Activated T-cell treated with anti-CD3 and anti-CD28 coated beads, Interleukin-2, amount 50 U/mL, for 72 hours (primary cell): ENCODE measurements at regions not wholly inside any gene's neighbourhood (a gene's known extent, or its start where the extent isn't known, plus 50 kb on each side); places are given as distances from the start of the nearest gene placed in this dataset.

Experiments
- ATAC-seq, 2 donors: fragments of 150-1000 bp; cut with Tn5 transposase; replicated peaks in 1 of 2; 2 replicates each; pipeline ENCODE4 v1.10.0; 2021; ENCODE audit warnings: moderate library complexity in 2 of 2, mild to moderate bottlenecking in 1 of 2
- DNase-seq, 2 donors: peaks; one replicate each; pipeline ENCODE4 v3.0.0; 2021 to 2022; ENCODE audit warnings: mixed read lengths in 1 of 2
- H3K27ac Mint-ChIP-seq: one replicate; pipeline ENCODE4 v1.8.0; 2022; ENCODE audit warnings: mild to moderate bottlenecking, moderate library complexity, mixed read lengths
- H3K27me3 Mint-ChIP-seq: one replicate; pipeline ENCODE4 v1.8.0; 2022; ENCODE audit warnings: low read depth, mixed read lengths
- H3K36me3 Mint-ChIP-seq, 2 donors: one replicate each; pipeline ENCODE4 v1.8.0; 2022; ENCODE audit warnings: mixed read lengths in 2 of 2, mild to moderate bottlenecking in 1 of 2; ENCODE audit not compliant: insufficient read depth in 2 of 2
- H3K4me1 Mint-ChIP-seq: one replicate; pipeline ENCODE4 v1.8.0; 2022; ENCODE audit warnings: low read depth, mixed read lengths
- H3K4me3 Mint-ChIP-seq, 2 donors: one replicate each; pipeline ENCODE4 v1.8.0; 2022; ENCODE audit warnings: mild to moderate bottlenecking in 2 of 2, mixed read lengths in 2 of 2, moderate library complexity in 2 of 2
- H3K9me3 Mint-ChIP-seq, 2 donors: one replicate each; pipeline ENCODE4 v1.8.0; 2022; ENCODE audit warnings: mixed read lengths in 2 of 2

DNA sequence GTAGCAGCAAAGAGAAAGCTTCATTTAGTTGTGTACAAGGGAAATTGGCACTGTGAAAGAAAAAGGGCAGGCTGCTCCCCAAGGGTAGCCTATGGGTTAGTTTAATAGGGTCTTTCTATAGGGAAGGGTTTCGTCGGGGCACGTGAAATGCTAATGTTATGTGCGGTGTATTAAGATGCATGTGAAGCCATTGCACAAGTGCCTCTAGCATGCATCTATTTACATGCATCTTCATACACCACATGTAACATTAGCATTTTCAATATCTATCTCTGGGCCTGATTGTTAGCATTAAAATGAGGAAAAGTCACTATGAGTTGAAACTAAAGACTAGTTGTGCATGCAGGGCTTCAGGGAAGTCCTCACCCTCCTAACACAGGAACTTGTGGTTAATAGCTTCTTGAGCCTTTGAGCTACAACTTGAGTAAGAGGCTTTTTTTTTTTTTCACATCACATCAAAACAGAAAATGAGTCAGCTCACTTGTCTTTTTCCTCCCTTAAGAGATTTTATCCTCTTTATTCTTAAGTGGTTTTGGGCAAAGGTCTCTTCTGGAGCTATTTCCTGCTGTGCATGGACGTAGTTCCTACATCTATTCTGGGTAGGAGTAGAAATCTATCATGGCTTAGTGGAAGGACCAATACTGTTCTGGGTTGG is 613.4 kb downstream of the ZPLD1 start:
- no peak for DNase-seq
- H3K27ac Mint-ChIP-seq = no peak overlapping the region
- no peaks in the 10 kb centered on the region for H3K9me3 Mint-ChIP-seq
- no peak for ATAC-seq
- no peak overlapping the region for H3K4me3 Mint-ChIP-seq
- H3K4me1 Mint-ChIP-seq = no peaks in the 10 kb centered on the region
- no peaks in the 10 kb centered on the region for H3K27me3 Mint-ChIP-seq
- no peaks in the 10 kb centered on the region for H3K36me3 Mint-ChIP-seq

DNA sequence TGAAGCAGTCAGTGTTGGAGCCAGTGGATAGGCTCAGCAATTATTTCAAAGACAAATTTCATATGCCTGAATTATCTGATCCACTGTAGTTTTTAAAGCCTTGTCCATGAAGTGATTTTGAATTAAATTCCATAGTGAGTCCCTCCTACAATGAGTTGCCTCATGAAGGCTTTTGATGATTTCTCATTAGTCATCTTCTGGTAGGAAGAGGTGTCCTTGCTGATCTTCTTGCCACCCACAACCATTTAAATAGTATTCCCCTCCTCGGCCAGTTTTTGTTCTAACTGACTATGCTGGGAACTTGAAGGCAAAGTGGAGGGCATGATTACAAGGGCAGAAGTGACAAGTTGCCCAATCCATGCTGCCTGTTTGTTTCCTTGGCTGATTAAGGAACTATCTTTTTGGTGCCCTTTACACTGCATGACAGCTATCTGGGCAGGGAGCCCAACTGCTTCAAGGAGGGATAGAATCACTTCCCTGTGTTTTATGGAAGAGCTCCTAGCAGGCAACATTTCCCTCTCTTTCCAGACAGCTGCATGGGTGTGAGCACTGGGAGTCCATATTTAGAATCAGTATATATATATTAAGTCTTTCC is 617.5 kb downstream of the ZPLD1 start:
- no peak for ATAC-seq
- Mint-ChIP-seq H3K4me3 (no peak overlapping the region), H3K36me3 (no peaks in the 10 kb centered on the region), H3K27ac (no peak overlapping the region), H3K4me1 (no peaks in the 10 kb centered on the region), H3K27me3 (peaks cover 5% of the 10 kb centered on the region), H3K9me3 (peaks cover 0 to 5% of the 10 kb centered on the region in 2 donors)
- no peak for DNase-seq

DNA sequence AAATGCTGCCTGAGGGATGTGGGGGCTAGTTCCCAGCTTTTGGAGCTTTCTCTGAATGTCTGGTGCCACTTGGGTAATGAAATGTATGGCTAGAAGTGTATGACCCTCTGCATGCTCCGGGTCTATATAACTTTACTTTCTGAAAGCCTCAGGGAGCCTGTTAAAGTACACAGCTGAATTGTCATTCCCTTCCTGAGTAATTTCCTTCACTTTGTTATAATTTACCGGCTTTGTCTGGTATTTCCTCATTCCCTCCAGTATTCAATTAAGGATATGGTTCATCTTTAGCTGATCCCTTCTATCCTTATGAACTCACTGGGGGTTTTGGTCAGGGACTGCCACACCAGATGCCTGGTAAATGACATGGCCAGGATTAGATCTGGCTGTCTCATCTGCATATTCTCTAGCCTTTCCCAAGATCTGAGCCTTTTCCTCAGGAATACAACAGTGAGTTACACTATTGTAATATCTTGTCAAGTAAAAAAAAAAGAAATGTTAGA is 620.3 kb downstream of the ZPLD1 start:
- Mint-ChIP-seq H3K9me3 (peaks cover 0 to 5% of the 10 kb centered on the region in 2 donors), H3K4me1 (no peaks in the 10 kb centered on the region), H3K27me3 (peaks cover 5% of the 10 kb centered on the region), H3K36me3 (no peaks in the 10 kb centered on the region), H3K27ac (no peak overlapping the region), H3K4me3 (no peak overlapping the region)
- DNase-seq = no peak
- no peak for ATAC-seq

DNA sequence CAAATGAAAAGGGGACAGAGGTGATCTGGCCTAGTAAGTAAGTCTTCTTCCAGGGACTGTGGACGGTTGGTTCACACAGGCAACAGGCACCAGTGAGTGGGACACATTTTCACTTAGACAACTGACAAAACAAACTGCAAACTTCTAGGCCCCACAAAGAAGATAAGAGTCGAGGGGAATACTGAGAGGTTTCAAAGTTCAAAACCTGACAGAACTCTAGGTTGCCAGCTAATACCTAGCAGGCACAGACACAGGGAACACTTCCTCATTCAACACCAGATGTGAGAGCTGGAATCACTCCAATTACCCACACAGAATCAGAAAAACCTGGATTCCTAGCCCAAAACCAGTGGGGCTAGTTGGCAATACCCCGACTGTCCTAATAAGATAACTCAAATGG is 621.7 kb downstream of the ZPLD1 start:
- Mint-ChIP-seq H3K27me3 (peaks cover 5% of the 10 kb centered on the region), H3K4me3 (no peak overlapping the region), H3K9me3 (peaks cover 0 to 5% of the 10 kb centered on the region in 2 donors), H3K27ac (no peak overlapping the region), H3K36me3 (no peaks in the 10 kb centered on the region), H3K4me1 (no peaks in the 10 kb centered on the region)
- ATAC-seq (no peak), DNase-seq (no peak)

DNA sequence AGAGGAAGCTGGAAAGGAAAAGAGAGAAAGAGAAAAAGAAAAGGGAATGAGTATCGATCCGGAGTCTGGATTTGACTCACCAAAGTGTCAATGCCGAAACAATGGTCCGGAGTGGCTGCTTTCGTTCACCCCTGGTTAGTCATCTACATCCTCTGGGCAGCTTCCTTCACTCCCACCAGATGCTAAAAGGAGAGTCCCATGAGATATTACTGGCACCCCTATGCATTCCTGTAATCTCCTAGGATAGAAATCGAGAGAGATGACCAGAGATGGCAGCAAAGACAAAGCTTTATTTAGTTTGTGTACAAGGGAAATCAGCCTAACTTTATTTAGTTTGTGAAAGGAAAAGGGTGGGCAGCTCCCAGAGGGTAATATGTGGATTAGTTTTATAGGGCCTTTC is 622.2 kb downstream of the ZPLD1 start:
- no peak overlapping the region for H3K27ac Mint-ChIP-seq
- H3K4me3 Mint-ChIP-seq = no peak overlapping the region
- peaks cover 5% of the 10 kb centered on the region for H3K27me3 Mint-ChIP-seq
- no peak for ATAC-seq
- peaks cover 0 to 5% of the 10 kb centered on the region in 2 donors for H3K9me3 Mint-ChIP-seq
- DNase-seq = no peak
- no peaks in the 10 kb centered on the region for H3K4me1 Mint-ChIP-seq
- H3K36me3 Mint-ChIP-seq = no peaks in the 10 kb centered on the region

DNA sequence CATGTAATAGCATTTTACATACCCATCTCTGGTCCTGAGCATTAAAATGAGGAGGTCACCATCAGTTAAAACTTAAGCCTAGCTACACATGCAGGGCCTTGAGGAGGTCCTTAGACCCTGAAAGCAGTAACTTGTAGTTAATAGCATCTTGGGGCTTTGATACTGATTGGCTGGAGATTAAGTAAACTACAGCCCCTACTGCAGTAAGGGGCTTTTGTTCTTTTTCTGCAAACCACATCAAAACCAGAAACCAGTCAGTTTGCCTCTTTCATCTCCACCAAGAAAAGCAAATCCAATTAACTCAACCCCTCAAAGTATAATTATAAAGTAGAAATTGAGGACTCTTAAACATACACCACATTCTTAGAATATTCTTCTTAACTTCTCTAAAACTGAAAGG is 622.7 kb downstream of the ZPLD1 start:
- H3K27me3 Mint-ChIP-seq = peaks cover 5% of the 10 kb centered on the region
- H3K4me1 Mint-ChIP-seq = no peaks in the 10 kb centered on the region
- no peaks in the 10 kb centered on the region for H3K36me3 Mint-ChIP-seq
- no peak for DNase-seq
- no peak for ATAC-seq
- H3K27ac Mint-ChIP-seq = no peak overlapping the region
- H3K4me3 Mint-ChIP-seq = no peak overlapping the region
- peaks cover 0 to 5% of the 10 kb centered on the region in 2 donors for H3K9me3 Mint-ChIP-seq

DNA sequence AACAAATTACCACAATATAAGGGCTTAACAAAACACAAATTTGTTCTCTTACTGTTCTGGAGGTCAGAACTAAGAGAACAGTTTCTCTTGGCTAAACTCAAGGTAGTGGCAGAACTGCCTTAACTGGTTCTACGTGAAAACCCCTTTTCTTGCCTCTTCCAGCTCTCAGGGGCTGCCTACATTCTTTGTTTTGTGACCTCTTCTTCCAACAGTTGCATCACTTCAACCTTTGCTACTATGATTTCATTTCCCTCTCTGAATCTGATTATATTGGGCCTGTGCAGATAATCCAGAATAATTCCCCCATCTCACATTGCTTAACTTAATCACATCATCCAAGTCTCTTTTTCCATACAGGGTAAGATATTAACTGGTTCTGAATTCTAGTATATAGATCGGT is 624.6 kb downstream of the ZPLD1 start:
- H3K4me3 Mint-ChIP-seq = no peak overlapping the region
- H3K27ac Mint-ChIP-seq = no peak overlapping the region
- H3K4me1 Mint-ChIP-seq = no peaks in the 10 kb centered on the region
- H3K9me3 Mint-ChIP-seq = peaks cover 0 to 5% of the 10 kb centered on the region in 2 donors
- peaks cover 5% of the 10 kb centered on the region for H3K27me3 Mint-ChIP-seq
- no peaks in the 10 kb centered on the region for H3K36me3 Mint-ChIP-seq
- no peak for ATAC-seq
- no peak for DNase-seq

DNA sequence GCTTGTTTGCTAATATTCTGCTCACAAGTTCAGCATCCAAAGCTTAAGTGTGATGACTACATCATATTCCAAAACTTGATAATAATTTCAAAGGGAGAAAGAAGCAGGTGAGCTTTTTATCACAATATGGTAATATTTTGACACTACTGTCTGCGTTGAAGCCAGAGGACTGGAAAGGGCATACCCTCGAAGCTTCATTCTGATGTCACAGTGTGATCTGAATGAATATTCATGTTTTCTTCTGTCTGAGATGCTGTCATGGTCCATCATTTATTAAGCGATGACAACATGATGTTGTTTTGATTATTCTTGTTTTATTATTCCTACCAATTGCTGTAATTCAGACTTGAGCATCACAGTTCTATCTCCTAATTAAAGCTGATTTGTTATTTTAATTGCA is 625.4 kb downstream of the ZPLD1 start:
- Mint-ChIP-seq H3K36me3 (no peaks in the 10 kb centered on the region), H3K4me3 (no peak overlapping the region), H3K4me1 (no peaks in the 10 kb centered on the region), H3K9me3 (peaks cover 0 to 5% of the 10 kb centered on the region in 2 donors), H3K27me3 (peaks cover 5% of the 10 kb centered on the region), H3K27ac (no peak overlapping the region)
- ATAC-seq = no peak
- no peak for DNase-seq

DNA sequence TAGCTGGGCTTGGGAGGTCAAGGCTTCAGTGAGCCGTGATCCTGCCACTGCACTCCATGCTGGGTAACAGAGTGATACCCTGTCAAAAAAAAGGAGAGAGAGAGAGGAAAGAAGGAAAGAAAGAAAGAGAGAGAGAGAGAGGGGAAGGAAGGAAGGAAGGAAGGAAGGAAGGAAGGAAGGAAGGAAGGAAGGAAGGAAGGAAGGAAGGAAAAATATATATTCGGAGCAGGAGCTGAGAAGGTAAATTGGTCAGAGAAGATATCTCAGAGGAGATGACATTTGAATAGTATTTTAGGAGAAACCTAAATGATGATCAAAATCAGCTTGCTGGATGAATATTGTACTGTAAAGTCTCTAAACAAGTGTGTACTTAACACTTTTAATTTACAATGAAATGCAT is 633.1 kb downstream of the ZPLD1 start:
- H3K9me3 Mint-ChIP-seq = no peaks in the 10 kb centered on the region

DNA sequence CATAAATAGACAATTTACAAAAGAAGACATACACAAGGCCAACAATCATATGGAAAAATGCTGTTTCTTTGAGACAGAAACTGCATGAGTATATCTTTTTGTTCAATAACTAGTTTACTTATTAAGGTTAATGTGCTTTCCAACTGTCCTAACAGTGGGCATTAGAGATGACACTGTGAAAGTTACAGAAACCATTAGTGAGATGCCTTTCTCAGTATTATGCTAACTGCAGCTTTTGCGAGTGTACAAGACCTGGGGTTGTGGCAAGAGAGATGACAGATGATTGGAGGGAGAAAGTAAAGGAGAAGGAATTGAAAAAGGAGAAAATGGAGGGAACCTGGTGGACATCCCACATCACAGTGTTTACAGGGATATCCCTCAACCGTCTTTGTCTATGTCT is 640.5 kb downstream of the ZPLD1 start:
- no peak overlapping the region for H3K27ac Mint-ChIP-seq
- ATAC-seq = no peak

More for the DNA sequence above, 633.1 kb downstream of the ZPLD1 start:
- ATAC-seq = no peak
- H3K27me3 Mint-ChIP-seq = no peaks in the 10 kb centered on the region
- H3K27ac Mint-ChIP-seq = no peak overlapping the region
- no peak overlapping the region for H3K4me3 Mint-ChIP-seq
- no peak for DNase-seq
- no peaks in the 10 kb centered on the region for H3K36me3 Mint-ChIP-seq
- H3K4me1 Mint-ChIP-seq = no peaks in the 10 kb centered on the region

DNA sequence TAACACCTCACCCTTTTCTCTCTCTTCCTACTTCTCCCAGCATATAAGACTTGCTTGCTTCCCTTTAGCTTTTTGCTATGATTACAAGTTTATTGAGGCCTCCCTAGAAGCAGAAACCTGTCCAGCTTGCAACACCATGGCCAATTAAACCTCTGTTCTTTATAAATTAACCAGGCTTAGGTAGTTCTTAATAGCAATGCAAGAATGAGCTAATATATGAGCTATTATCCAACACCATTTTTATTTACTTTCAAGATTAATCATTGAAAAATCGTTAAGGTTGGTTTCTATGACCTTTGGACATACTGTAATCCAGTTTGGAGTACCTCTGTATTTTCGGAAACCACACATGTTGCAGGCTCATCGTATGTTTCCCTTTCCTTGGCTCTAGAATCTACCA is 643.1 kb downstream of the ZPLD1 start:
- no peak overlapping the region for H3K4me3 Mint-ChIP-seq
- no peaks in the 10 kb centered on the region for H3K4me1 Mint-ChIP-seq
- H3K9me3 Mint-ChIP-seq = peaks cover 0 to 2% of the 10 kb centered on the region in 2 donors
- no peaks in the 10 kb centered on the region for H3K27me3 Mint-ChIP-seq
- H3K36me3 Mint-ChIP-seq = no peaks in the 10 kb centered on the region
- no peak for DNase-seq
- no peak overlapping the region for H3K27ac Mint-ChIP-seq
- ATAC-seq = no peak

More for the DNA sequence above, 640.5 kb downstream of the ZPLD1 start:
- H3K4me1 Mint-ChIP-seq = no peaks in the 10 kb centered on the region
- H3K36me3 Mint-ChIP-seq = no peaks in the 10 kb centered on the region
- no peak for DNase-seq
- H3K4me3 Mint-ChIP-seq = no peak overlapping the region
- H3K27me3 Mint-ChIP-seq = no peaks in the 10 kb centered on the region
- H3K9me3 Mint-ChIP-seq = no peaks in the 10 kb centered on the region

DNA sequence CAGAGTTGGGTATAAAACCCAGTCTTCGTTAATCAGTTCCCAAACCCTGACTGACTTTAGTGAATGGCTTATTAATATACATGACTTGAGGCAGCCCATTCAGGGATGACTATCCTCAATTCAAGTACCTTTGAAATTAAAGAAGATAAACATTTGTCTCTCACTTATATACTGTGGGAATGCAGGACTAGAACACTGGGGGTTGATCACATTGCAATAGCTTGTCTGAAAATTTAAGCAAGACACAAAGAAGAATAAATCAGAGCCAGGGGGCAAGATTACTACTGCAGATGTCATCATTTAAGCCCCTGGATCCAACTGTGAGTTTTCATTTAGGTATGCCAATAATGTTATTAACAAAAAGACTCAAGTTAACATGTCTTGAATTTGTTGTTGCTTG is 647.7 kb downstream of the ZPLD1 start:
- Mint-ChIP-seq H3K36me3 (no peaks in the 10 kb centered on the region), H3K4me3 (no peak overlapping the region), H3K4me1 (no peaks in the 10 kb centered on the region), H3K9me3 (peaks cover 1 to 2% of the 10 kb centered on the region in 2 donors), H3K27ac (no peak overlapping the region), H3K27me3 (no peaks in the 10 kb centered on the region)
- ATAC-seq (no peak), DNase-seq (no peak)

DNA sequence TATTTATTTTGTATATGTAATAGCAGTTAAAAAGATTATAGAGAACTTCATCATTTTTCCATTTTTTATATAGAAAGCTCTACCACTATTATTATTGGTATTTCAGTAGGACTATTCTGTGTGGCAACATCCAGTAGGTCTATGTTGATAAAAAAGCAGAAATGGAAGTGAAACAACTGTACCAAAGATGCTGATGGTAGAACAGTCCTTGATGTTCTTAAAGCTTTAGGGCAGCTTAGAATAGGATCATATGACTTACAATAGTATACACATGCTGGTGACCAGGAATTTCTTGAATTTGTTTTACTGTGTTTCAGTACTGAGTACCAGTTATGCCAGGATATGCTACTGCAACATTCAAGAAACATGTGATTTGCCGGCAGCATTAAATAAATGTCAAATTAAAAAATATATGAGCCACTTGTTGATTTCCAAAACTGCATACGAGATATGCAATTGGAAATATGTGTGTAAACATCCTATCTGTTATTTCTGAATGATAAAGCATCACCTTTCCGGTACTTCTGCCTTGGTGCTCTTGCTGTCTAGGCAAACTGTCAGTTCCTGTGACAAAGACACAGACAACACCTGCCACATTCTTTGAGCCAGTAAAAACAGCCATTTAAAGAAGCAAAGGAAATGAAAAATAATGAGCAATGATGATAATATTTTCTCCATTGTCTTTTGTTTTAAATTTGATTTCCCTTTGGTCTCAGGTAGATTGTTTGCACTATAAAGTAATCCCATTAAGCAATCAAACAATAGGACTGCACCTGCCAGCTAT is 649.2 kb downstream of the ZPLD1 start:
- no peak overlapping the region for H3K27ac Mint-ChIP-seq
- H3K9me3 Mint-ChIP-seq = peaks cover 2 to 3% of the 10 kb centered on the region in 2 donors
- DNase-seq (no peak), ATAC-seq (no peak)
- no peak overlapping the region for H3K4me3 Mint-ChIP-seq
- H3K4me1 Mint-ChIP-seq = no peaks in the 10 kb centered on the region
- no peaks in the 10 kb centered on the region for H3K27me3 Mint-ChIP-seq
- no peaks in the 10 kb centered on the region for H3K36me3 Mint-ChIP-seq
